AG10803 (cell line): ENCODE measurements at regions not wholly inside any gene's neighbourhood (a gene's known extent, or its start where the extent isn't known, plus 50 kb on each side); places are given as distances from the start of the nearest gene placed in this dataset.

Experiments used
- DNase-seq: peaks from one replicate; pipeline ENCODE4 v3.0.0; 2010; ENCODE audit warnings: low read depth
- H3K4me3 ChIP-seq: 2 replicates; pipeline ENCODE4 v1.5.1; 2011; ENCODE audit warnings: mild to moderate bottlenecking, low read length, control low read depth
- CTCF ChIP-seq: conservative IDR thresholded peaks from 2 replicates; pipeline ENCODE4 v1.5.1; 2011; ENCODE audit warnings: mild to moderate bottlenecking, low read length, control low read depth, inconsistent platforms

DNA sequence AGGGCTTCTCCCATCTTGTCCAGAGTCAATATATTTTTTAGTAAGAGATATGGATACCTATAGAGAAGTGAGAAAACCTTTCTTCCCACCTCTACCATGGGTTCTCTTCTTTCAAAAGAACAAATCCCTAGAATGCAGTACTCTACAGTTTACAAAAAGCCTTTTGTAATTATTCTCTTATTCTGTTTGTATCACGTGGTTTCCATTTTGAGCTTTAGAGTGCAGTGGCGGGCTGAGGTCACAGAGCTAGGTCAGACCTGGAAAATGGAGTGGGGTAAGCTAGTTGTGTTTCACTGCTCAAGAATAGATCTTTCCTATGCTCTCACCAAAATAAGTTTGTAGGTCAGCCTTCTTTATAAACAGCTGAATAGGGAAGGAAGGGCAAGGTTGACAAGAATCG is 85.3 kb upstream of the MAF start:
- DNase-seq = no peak
- TF ChIP-seq CTCF = no peak
- no peak overlapping the region for H3K4me3 ChIP-seq

DNA sequence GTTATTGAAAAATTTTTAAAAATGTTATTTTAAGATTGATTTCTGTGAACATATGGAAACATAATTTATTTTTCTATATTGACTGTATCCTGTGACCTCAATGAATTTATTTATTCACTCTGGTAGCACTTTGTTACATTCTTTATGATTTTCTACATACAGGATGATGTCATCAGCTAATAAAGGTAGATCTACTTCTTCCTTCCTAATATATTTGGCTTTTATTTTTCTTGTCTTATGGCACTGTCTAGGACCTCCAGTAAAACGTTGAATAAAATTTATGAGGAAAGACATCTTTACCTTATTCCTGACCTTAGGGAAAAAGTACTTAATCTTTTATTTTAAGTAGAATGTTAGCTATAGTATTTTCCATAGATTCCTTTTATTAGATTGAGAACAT is 78.8 kb upstream of the MAF start:
- no peak overlapping the region for H3K4me3 ChIP-seq
- TF ChIP-seq CTCF = no peak

GRCh38 chr16:79677799-79678530 is 77.4 kb upstream of the MAF start:
- TF ChIP-seq CTCF = no peak
- no peak overlapping the region for H3K4me3 ChIP-seq
- DNase-seq = no peak

More for the DNA sequence above, 78.8 kb upstream of the MAF start:
- DNase-seq = no peak

DNA sequence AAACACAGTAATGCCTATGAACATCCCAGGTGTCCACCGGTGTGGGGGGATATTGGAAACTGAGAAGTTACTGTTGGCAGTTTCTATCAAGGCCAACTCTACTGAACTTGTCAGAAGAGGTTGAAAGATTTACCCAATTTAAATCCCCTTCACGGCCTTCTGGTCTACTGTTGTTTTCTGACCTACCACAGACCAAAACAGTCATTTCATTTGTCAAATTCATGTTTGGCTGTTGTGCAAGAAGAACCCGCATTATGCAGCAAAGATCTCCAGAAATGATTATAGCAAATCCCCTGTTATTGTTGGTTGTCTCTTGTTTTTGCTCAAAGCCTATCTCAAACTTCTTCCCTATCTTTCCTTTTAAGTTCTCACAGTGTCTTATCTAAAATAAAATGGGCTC is 73.1 kb upstream of the MAF start:
- no peak for DNase-seq
- TF ChIP-seq CTCF = no peak
- no peak overlapping the region for H3K4me3 ChIP-seq

GRCh38 chr16:79672524-79672923 is 72.0 kb upstream of the MAF start:
- no peak for DNase-seq
- H3K4me3 ChIP-seq = no peak overlapping the region
- no peak for TF ChIP-seq CTCF

DNA sequence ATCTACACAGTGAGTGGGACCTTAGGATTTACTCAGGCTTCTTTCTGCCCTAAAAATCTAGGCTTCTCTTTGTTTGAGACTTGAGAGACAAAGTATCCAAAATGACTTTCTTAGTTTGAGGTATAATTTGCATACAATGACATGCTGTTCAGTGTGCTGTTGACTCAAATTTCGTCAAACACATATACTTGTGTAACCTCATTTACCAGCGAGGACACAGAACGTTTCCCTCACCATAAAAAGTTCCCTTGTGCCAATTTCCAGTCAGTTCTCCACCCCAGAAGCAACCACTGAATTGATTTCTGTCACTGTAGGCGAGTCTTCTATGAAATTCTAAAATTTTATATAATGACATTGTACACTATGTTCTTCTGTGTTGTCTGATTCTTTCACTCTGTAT is 68.0 kb upstream of the MAF start:
- TF ChIP-seq CTCF = no peak
- DNase-seq = no peak

DNA sequence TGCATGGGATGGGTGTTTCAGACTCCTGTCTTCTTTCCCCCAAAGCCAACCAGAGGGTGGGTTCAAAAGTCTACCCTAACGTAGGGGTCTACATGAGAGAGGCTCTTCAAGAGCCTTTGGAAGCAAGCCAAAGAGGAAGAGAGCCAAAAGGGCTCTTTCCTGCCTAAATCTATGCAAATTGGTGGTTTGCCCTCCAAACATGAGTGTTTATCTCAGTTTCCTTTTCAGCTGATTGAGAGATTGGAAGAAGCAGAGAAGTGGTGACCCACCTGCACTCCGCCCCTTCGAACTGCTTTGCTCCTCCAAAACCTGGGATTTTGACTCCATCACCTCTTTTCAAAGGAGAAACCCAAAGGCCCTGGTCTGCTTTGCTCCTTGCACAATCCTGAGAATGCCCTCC is 65.4 kb upstream of the MAF start:
- no peak overlapping the region for H3K4me3 ChIP-seq
- no peak for DNase-seq
- no peak for TF ChIP-seq CTCF

More for the DNA sequence above, 68.0 kb upstream of the MAF start:
- H3K4me3 ChIP-seq = no peak overlapping the region
